Fibroblast of lung (primary cell): ENCODE measurements at regions not wholly inside any gene's neighbourhood (a gene's known extent, or its start where the extent isn't known, plus 50 kb on each side); places are given as distances from the start of the nearest gene placed in this dataset.

Experiments used
- DNase-seq, 2 donors: peaks; one replicate each; pipeline versions ENCODE4 v3.0.0 to v3.0.0-alpha.2; 2010; ENCODE audit warnings: low read depth in 2 of 2
- H2AFZ ChIP-seq: 2 replicates; pipeline ENCODE4 v1.5.1; 2012; ENCODE audit warnings: low read length, control low read depth, inconsistent platforms
- H3K27ac ChIP-seq: 2 replicates; pipeline ENCODE4 v1.5.1; 2011; ENCODE audit warnings: low read length, control low read depth; ENCODE audit not compliant: insufficient read depth
- H3K27me3 ChIP-seq: 2 replicates; pipeline ENCODE4 v1.5.1; 2011; ENCODE audit warnings: mild to moderate bottlenecking, low read length; ENCODE audit not compliant: control insufficient read depth, insufficient read depth
- H3K36me3 ChIP-seq: 2 replicates; pipeline ENCODE4 v1.5.1; 2011; ENCODE audit warnings: low read length; ENCODE audit not compliant: control insufficient read depth, insufficient read depth
- H3K4me1 ChIP-seq: 2 replicates; pipeline ENCODE4 v1.5.1; 2011; ENCODE audit warnings: low read length; ENCODE audit not compliant: control insufficient read depth, insufficient read depth; ENCODE audit errors: extremely low read depth
- H3K4me2 ChIP-seq: 2 replicates; pipeline ENCODE4 v1.5.1; 2011; ENCODE audit warnings: low read length, control low read depth; ENCODE audit not compliant: insufficient read depth; ENCODE audit errors: extremely low read depth
- H3K4me3 ChIP-seq, 4 experiments: fragments of 200-600 bp in 1 of 4; sonication (generic) in 1 of 4; replicated peaks in 1 of 4; 2 replicates each; pipeline ENCODE4 v1.5.1; 2011 to 2016; ENCODE audit warnings: low read length in 4 of 4, low read depth in 3 of 4, mild to moderate bottlenecking in 3 of 4, control low read depth in 2 of 4, inconsistent platforms in 1 of 4, mixed read lengths in 1 of 4; ENCODE audit not compliant: insufficient read depth in 1 of 4; ENCODE audit errors: control extremely low read depth in 1 of 4
- H3K79me2 ChIP-seq: 2 replicates; pipeline ENCODE4 v1.5.1; 2012; ENCODE audit warnings: mild to moderate bottlenecking, low read length, inconsistent platforms; ENCODE audit not compliant: control insufficient read depth, insufficient read depth
- H3K9ac ChIP-seq: 2 replicates; pipeline ENCODE4 v1.5.1; 2011; ENCODE audit warnings: mild to moderate bottlenecking, low read length, control low read depth; ENCODE audit not compliant: insufficient read depth
- H3K9me3 ChIP-seq: 2 replicates; pipeline ENCODE4 v1.5.1; 2012; ENCODE audit warnings: low read depth, low read length; ENCODE audit not compliant: control insufficient read depth, insufficient read depth
- H4K20me1 ChIP-seq: 2 replicates; pipeline ENCODE4 v1.5.1; 2011; ENCODE audit warnings: low read length; ENCODE audit not compliant: control insufficient read depth, insufficient read depth; ENCODE audit errors: extremely low read depth
- EZH2 ChIP-seq: IDR thresholded peaks from 2 replicates; pipeline ENCODE4 v1.5.1; 2012; ENCODE audit warnings: low read length, control low read depth, mild to moderate bottlenecking; ENCODE audit errors: missing control alignments
- TF ChIP-seq, protein P1 (sequence below), 2 donors: IDR thresholded peaks in 1 of 2; conservative IDR thresholded peaks in 1 of 2; 1 replicate in 1 of 2; 2 replicates in 1 of 2; pipeline ENCODE4 v1.5.1; 2011 to 2012; ENCODE audit warnings: low read length in 2 of 2, control low read depth in 1 of 2, inconsistent platforms in 1 of 2, low read depth in 1 of 2, mild to moderate bottlenecking in 1 of 2

- no peak for TF ChIP-seq EZH2
- TF ChIP-seq, protein P1, sequence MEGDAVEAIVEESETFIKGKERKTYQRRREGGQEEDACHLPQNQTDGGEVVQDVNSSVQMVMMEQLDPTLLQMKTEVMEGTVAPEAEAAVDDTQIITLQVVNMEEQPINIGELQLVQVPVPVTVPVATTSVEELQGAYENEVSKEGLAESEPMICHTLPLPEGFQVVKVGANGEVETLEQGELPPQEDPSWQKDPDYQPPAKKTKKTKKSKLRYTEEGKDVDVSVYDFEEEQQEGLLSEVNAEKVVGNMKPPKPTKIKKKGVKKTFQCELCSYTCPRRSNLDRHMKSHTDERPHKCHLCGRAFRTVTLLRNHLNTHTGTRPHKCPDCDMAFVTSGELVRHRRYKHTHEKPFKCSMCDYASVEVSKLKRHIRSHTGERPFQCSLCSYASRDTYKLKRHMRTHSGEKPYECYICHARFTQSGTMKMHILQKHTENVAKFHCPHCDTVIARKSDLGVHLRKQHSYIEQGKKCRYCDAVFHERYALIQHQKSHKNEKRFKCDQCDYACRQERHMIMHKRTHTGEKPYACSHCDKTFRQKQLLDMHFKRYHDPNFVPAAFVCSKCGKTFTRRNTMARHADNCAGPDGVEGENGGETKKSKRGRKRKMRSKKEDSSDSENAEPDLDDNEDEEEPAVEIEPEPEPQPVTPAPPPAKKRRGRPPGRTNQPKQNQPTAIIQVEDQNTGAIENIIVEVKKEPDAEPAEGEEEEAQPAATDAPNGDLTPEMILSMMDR (conservative IDR thresholded peaks at IDR 0.05 in 1 of 2, IDR thresholded peaks at IDR 0.05 in 1 of 2; ENCODE audit: low read depth in 1 of 2, low read length in 2 of 2), result no peak
- DNase-seq, result peak; percentile 23 to 26
- no peak overlapping the region for H3K27ac ChIP-seq
- H3K4me1 ChIP-seq, result no peaks in the 10 kb centered on the region
- no peaks in the 10 kb centered on the region for H3K9me3 ChIP-seq
- no peak overlapping the region for H2AFZ ChIP-seq
- H3K36me3 ChIP-seq, result no peaks in the 10 kb centered on the region
- H3K9ac ChIP-seq, result no peak overlapping the region
- no peak overlapping the region for H3K4me3 ChIP-seq
- H3K79me2 ChIP-seq, result no peaks in the 10 kb centered on the region
- H3K27me3 ChIP-seq, result no peaks in the 10 kb centered on the region
- H4K20me1 ChIP-seq, result no peaks in the 10 kb centered on the region
- no peak overlapping the region for H3K4me2 ChIP-seq
These were observed 746.3 kb upstream of the FAM241A start for GRCh38 chr4:111398906-111399330.

DNA sequence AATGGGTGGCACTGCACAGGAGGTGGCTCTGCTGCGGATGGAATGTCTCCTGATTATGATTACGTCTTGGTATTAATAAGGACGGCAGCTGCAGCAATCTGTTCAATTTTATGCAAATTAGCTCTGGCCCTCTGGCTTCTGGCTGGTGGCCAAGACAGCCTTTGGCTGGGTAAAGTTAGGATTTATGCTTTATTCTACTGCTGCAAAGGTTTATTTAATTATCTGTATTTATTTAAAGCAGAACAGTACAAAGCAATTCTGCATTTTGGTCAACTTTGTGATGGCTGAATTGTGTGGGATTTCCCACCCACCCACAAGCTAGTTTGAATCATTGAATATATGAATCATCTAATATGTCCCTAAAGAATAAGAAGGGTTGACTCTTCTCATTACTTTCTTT lies 745.6 kb upstream of the FAM241A start:
- Histone ChIP-seq H4K20me1 (no peaks in the 10 kb centered on the region), H3K4me3 (no peak overlapping the region), H3K36me3 (no peaks in the 10 kb centered on the region), H3K27me3 (no peaks in the 10 kb centered on the region), H2AFZ (no peak overlapping the region), H3K4me2 (no peak overlapping the region), H3K4me1 (no peaks in the 10 kb centered on the region), H3K9ac (no peak overlapping the region), H3K27ac (no peak overlapping the region), H3K79me2 (no peaks in the 10 kb centered on the region), H3K9me3 (no peaks in the 10 kb centered on the region)
- TF ChIP-seq EZH2, result no peak
- DNase-seq, result peak in 1 of 2 donors; percentile 48

DNA sequence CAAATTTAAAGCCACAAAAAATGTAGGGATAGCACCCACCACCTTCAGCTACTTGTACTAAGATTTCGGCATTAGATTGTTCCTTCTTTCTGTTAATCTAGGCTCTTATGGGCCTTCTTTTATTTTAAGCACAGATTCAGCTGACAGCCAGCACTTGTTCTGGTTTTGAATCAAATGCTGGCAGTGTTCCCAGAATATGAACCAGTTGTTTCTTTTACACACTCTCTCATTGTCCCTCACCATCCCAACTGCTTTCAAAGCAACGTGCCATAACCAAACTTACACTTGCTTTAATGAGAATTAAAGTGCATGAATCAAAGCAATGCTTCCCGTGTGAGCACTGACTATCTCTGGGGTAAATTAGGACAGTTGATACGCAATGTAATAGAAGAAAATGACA lies 744.5 kb upstream of the FAM241A start:
- no peaks in the 10 kb centered on the region for H3K9me3 ChIP-seq
- DNase-seq, result peak; percentile 67 to 75
- no peak overlapping the region for H2AFZ ChIP-seq
- H3K4me1 ChIP-seq, result no peaks in the 10 kb centered on the region
- H3K27ac ChIP-seq, result no peak overlapping the region
- H3K36me3 ChIP-seq, result no peaks in the 10 kb centered on the region
- H3K27me3 ChIP-seq, result no peaks in the 10 kb centered on the region
- H3K4me2 ChIP-seq, result no peak overlapping the region
- H3K4me3 ChIP-seq, result no peak overlapping the region
- no peaks in the 10 kb centered on the region for H3K79me2 ChIP-seq
- TF ChIP-seq, protein P1 (conservative IDR thresholded peaks at IDR 0.05 in 1 of 2, IDR thresholded peaks at IDR 0.05 in 1 of 2; ENCODE audit: low read depth in 1 of 2, low read length in 2 of 2), result no peak
- no peak for TF ChIP-seq EZH2
- H3K9ac ChIP-seq, result no peak overlapping the region
- H4K20me1 ChIP-seq, result no peaks in the 10 kb centered on the region

DNA sequence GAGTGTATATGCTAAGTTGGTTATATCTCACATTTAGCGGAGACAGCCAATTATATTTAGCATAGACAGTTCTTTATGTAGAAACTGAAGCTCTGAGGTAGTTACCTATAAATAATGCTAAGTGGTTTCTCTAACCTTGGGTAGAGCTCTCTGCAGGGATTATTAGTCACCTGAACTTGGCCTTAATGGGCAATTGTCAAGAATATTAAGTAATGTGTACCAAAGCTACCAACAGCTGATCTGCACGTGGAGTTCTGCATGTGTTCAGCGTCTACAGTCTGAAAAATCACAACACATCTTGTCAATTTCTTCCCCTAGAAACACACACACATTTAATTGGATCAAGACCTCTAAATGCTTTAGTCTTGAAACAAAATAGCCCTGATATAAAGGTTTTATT lies 740.6 kb upstream of the FAM241A start:
- H3K36me3 ChIP-seq, result no peaks in the 10 kb centered on the region
- H3K27me3 ChIP-seq, result no peaks in the 10 kb centered on the region
- H3K4me3 ChIP-seq, result no peak overlapping the region
- no peak overlapping the region for H3K4me2 ChIP-seq
- H3K9me3 ChIP-seq, result no peaks in the 10 kb centered on the region
- H3K27ac ChIP-seq, result no peak overlapping the region
- no peak for DNase-seq
- no peak overlapping the region for H2AFZ ChIP-seq
- no peaks in the 10 kb centered on the region for H3K79me2 ChIP-seq
- H3K9ac ChIP-seq, result no peak overlapping the region
- TF ChIP-seq, protein P1 (conservative IDR thresholded peaks at IDR 0.05 in 1 of 2, IDR thresholded peaks at IDR 0.05 in 1 of 2; ENCODE audit: low read depth in 1 of 2, low read length in 2 of 2), result no peak
- TF ChIP-seq EZH2, result no peak
- no peaks in the 10 kb centered on the region for H3K4me1 ChIP-seq
- H4K20me1 ChIP-seq, result no peaks in the 10 kb centered on the region
